ENCODE measurements at regions not wholly inside any gene's neighbourhood (a gene's known extent, or its start where the extent isn't known, plus 50 kb on each side); places are given as distances from the start of the nearest gene placed in this dataset.

DNA sequence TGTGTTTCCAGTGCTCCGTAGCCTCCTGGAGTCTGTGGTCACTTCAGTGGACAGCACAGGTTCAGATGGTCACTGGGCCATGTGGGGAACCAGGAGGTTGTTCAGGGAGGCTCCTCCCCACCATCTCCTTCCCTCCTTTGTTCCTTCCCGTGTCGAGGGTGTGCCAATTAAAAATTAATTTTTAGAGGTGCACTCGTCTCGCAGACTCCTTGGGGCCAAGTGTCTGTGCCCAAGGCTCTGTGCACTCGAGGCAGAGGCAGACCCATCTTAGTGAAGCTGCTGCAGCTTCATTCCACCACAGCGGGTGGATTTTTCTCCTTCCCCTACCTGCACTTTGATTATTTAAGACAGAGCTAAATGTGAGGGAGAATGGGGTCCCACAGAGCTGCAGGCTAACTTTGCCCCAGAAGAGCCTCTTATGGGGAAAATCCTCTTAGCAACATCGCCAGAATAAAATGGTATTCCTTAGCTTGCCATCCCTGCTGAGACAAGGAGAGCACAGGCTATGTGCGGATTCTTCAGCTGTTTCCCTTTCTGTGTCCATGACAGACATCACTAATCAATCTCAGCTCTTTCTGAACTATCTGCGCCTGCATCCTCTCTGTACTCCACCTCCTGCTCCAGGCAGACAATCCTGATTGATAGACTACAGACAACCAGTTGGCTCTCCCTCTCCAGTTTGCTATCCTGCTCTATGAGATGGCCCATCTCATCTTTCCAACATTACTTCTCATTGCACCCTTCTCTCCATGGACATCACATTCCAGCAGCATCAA lies 159.5 kb downstream of the VRK1 start:
- Histone ChIP-seq H3K9me3 (no peaks in the 10 kb centered on the region), H3K4me3 (replicated peaks in 1 of 3) (no peak overlapping the region), H3K4me1 (peaks cover 0 to 8% of the 10 kb centered on the region in 2 donors), H3K36me3 (no peaks in the 10 kb centered on the region), H3K27me3 (no peaks in the 10 kb centered on the region), H3K27ac (no peak overlapping the region)
- DNase-seq, result no peak
- TF ChIP-seq CTCF (IDR thresholded peaks at IDR 0.05) (no peak), POLR2A (IDR thresholded peaks at IDR 0.05) (no peak)
- intact Hi-C loops (cut with DNase I), result no loop called here
- 89 to 91% methylated on average over 10 of the region's 10 CpGs for WGBS, 2 donors

DNA sequence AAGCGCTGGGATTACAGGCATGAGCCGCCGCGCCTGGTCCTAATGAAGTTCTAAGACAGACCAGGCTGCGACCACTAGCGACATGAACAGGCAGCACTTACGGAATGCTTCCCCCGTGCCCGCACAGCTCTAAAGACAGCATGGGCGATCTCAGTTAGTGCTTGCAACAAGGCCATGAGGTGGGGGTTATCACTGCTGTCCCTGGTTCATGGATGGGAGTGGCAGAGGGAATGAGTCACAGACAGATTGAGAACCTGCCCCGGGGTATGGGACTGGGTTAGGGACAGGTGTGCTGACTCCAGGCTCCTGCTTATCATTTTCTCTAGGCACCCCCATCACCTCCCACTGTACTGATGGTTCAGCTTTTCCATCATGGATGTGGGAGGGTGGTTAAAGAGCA lies 160.9 kb downstream of the VRK1 start:
- Histone ChIP-seq H3K4me3 (replicated peaks in 1 of 3) (no peak overlapping the region), H3K9me3 (no peaks in the 10 kb centered on the region), H3K36me3 (no peaks in the 10 kb centered on the region), H3K27ac (no peak overlapping the region), H3K4me1 (peaks cover 0 to 8% of the 10 kb centered on the region in 2 donors), H3K27me3 (no peaks in the 10 kb centered on the region)
- intact Hi-C loops (cut with DNase I), result no loop called here
- 95 to 97% methylated on average over 6 to 11 of the region's 11 CpGs for WGBS, 2 donors
- TF ChIP-seq POLR2A (IDR thresholded peaks at IDR 0.05) (no peak), CTCF (IDR thresholded peaks at IDR 0.05) (no peak)
- no peak for DNase-seq

DNA sequence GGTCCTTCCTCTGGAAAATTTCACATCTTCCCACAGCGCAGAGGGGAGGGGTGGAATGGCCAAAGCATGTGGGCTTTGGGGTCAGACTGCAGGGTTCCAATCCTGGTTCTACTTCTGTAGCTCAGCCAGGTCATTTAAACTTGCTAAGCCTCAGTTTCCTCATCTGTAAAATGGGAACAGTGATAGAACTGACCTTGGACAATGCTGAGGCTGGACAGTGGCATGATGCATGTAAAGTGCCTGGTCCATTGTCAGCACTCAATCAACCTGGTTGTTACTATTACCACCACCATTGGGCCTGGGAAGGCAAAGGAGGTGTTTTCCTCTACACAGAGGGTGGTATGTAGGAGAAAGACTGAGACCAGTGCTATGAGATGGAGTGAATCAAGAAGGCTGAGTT lies 162.8 kb downstream of the VRK1 start:
- Histone ChIP-seq H3K4me3 (replicated peaks in 1 of 3) (no peak overlapping the region), H3K27ac (no peak overlapping the region), H3K9me3 (no peaks in the 10 kb centered on the region), H3K4me1 (no peaks in the 10 kb centered on the region), H3K36me3 (no peaks in the 10 kb centered on the region), H3K27me3 (no peaks in the 10 kb centered on the region)
- WGBS, 2 donors, result 0% methylated on average over 1 of the region's 1 CpG
- intact Hi-C loops (cut with DNase I), result no loop called here
- DNase-seq, result no peak
- TF ChIP-seq CTCF (IDR thresholded peaks at IDR 0.05) (no peak), POLR2A (IDR thresholded peaks at IDR 0.05) (no peak)

DNA sequence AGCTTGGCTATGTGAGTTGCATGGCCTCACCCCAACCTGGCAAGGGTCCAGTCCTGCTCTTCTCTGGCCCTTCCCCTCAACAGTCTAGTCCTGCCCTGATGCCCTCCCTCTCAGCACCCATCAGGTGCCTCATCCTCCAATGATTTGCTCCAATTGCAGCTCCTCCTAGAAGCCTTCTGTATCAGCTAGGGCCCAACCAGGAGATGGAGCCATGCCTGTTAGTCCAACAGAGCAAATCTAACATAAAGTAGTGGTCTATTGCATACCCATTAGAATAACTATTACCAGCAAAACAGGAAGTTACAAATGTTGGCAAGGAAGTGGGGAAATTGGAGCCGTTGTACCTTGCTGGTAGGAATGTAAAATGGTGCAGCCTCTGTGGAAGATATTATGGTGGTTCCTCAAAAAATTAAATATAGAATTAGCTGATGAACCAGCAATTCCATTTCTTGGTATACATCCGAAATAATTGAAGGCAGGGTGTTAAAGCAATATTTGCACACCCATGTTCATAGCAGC lies 163.5 kb downstream of the VRK1 start:
- no peak overlapping the region for H3K4me3 ChIP-seq (replicated peaks in 1 of 3)
- DNase-seq, result no peak
- no peak overlapping the region for H3K27ac ChIP-seq
- no peaks in the 10 kb centered on the region for H3K36me3 ChIP-seq
- no peaks in the 10 kb centered on the region for H3K4me1 ChIP-seq
- TF ChIP-seq POLR2A (IDR thresholded peaks at IDR 0.05), result no peak
- TF ChIP-seq CTCF (IDR thresholded peaks at IDR 0.05), result no peak
- no peaks in the 10 kb centered on the region for H3K9me3 ChIP-seq
- H3K27me3 ChIP-seq, result no peaks in the 10 kb centered on the region
- WGBS, 2 donors, result 81 to 83% methylated on average over 2 of the region's 2 CpGs
- intact Hi-C loops (cut with DNase I), result no loop called here

- Histone ChIP-seq H3K4me3 (replicated peaks in 1 of 3) (no peak overlapping the region), H3K27me3 (no peaks in the 10 kb centered on the region), H3K4me1 (no peaks in the 10 kb centered on the region), H3K36me3 (no peaks in the 10 kb centered on the region), H3K9me3 (no peaks in the 10 kb centered on the region), H3K27ac (no peak overlapping the region)
- intact Hi-C loops (cut with DNase I), result no loop called here
- WGBS, 2 donors, result 48 to 50% methylated on average over 2 of the region's 2 CpGs
- DNase-seq, result no peak
- TF ChIP-seq CTCF (IDR thresholded peaks at IDR 0.05) (no peak), POLR2A (IDR thresholded peaks at IDR 0.05) (no peak)
Observed at GRCh38 chr14:96961895-96962294, 164.7 kb downstream of the VRK1 start.
